Bronchial epithelial cell (primary cell): ENCODE measurements at regions not wholly inside any gene's neighbourhood (a gene's known extent, or its start where the extent isn't known, plus 50 kb on each side); places are given as distances from the start of the nearest gene placed in this dataset.
"Not testable (repeated sequence)": the region's sequence is repeated elsewhere in the genome, so short reads cannot be mapped to it uniquely, and the experiment has no call there.

Source experiments
- DNase-seq: peaks from one replicate; pipeline ENCODE4 v3.0.0-alpha.2; 2010; ENCODE audit warnings: low read depth
- FAIRE-seq: peaks from 2 replicates; lab custom pipeline; 2011; peaks lifted over from hg19 to GRCh38; lab: Jason Lieb, UNC
- H3K27me3 ChIP-seq: 2 replicates; pipeline ENCODE4 v1.5.1; 2011; ENCODE audit warnings: low read length; ENCODE audit not compliant: control insufficient read depth, insufficient read depth
- H3K36me3 ChIP-seq: 2 replicates; pipeline ENCODE4 v1.5.1; 2011; ENCODE audit warnings: low read length; ENCODE audit not compliant: control insufficient read depth, insufficient read depth
- H3K4me3 ChIP-seq: 2 replicates; pipeline ENCODE4 v1.5.1; 2011; ENCODE audit warnings: mild to moderate bottlenecking, low read depth, low read length, control low read depth
- CTCF ChIP-seq: IDR thresholded peaks from 2 replicates; pipeline ENCODE4 v1.5.1; 2011; ENCODE audit warnings: mild to moderate bottlenecking, moderate library complexity, low read length, control low read depth, inconsistent platforms; ENCODE audit not compliant: insufficient read depth, severe bottlenecking

- no peak overlapping the region for H3K4me3 ChIP-seq
- no peaks in the 10 kb centered on the region for H3K36me3 ChIP-seq
- H3K27me3 ChIP-seq: no peaks in the 10 kb centered on the region
- DNase-seq: peak; percentile 47
- TF ChIP-seq CTCF: no peak
- FAIRE-seq: no peak
Observed at GRCh38 chr1:96521994-96522760, 199.4 kb upstream of the PTBP2 start.

GRCh38 chr1:96522927-96523326 is 198.7 kb upstream of the PTBP2 start:
- H3K27me3 ChIP-seq: no peaks in the 10 kb centered on the region
- no peaks in the 10 kb centered on the region for H3K36me3 ChIP-seq
- no peak for TF ChIP-seq CTCF
- DNase-seq (no peak), FAIRE-seq (no peak)
- no peak overlapping the region for H3K4me3 ChIP-seq

GRCh38 chr1:96524100-96524499 is 197.5 kb upstream of the PTBP2 start:
- FAIRE-seq (no peak), DNase-seq (no peak)
- Histone ChIP-seq H3K36me3 (no peaks in the 10 kb centered on the region), H3K27me3 (no peaks in the 10 kb centered on the region), H3K4me3 (no peak overlapping the region)
- TF ChIP-seq CTCF: no peak

GRCh38 chr1:96525657-96526557 is 195.7 kb upstream of the PTBP2 start:
- H3K36me3 ChIP-seq: no peaks in the 10 kb centered on the region
- H3K4me3 ChIP-seq: no peak overlapping the region
- DNase-seq (no peak), FAIRE-seq (no peak)
- H3K27me3 ChIP-seq: no peaks in the 10 kb centered on the region
- TF ChIP-seq CTCF: no peak

- DNase-seq, H3K36me3 ChIP-seq, H3K27me3 ChIP-seq, H3K4me3 ChIP-seq, FAIRE-seq: not testable (repeated sequence)
Observed at GRCh38 chr1:96528672-96529071, 192.9 kb upstream of the PTBP2 start.

GRCh38 chr1:96533820-96534219 is 187.8 kb upstream of the PTBP2 start:
- Histone ChIP-seq H3K4me3 (no peak overlapping the region), H3K27me3 (no peaks in the 10 kb centered on the region), H3K36me3 (no peaks in the 10 kb centered on the region)
- no peak for FAIRE-seq
- DNase-seq: no peak
- no peak for TF ChIP-seq CTCF
